ENCODE measurements at regions not wholly inside any gene's neighbourhood (a gene's known extent, or its start where the extent isn't known, plus 50 kb on each side); places are given as distances from the start of the nearest gene placed in this dataset.
"Not testable (repeated sequence)": the region's sequence is repeated elsewhere in the genome, so short reads cannot be mapped to it uniquely, and the experiment has no call there.

DNA sequence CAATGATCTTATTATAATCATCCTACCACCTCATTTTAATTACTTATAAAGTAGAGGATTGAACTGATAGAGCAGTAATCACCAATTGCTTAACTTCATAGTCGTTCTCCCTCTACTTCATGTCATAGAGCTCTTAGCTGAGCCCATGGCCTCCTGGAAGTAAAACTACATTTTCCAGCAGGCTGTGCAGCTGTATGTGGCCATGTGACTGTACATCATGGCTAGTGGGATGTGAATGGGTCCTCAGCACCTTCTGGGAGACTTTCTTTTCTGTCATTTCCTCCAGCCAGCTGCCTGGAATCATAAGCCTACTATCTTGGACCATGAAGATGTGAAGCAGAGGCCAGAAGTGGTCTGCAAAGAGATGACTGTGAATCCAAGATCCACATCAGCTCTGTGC lies 128.7 kb upstream of the SKOR2 start:
- Histone ChIP-seq H3F3A (ENCODE audit: control insufficient read depth, insufficient read depth) (no peaks in the 10 kb centered on the region), H4K20me1 (ENCODE audit: control insufficient read depth, insufficient read depth, low read depth, low read length) (no peaks in the 10 kb centered on the region), H3K27me3 (ENCODE audit: control insufficient read depth, low read length) (no peaks in the 10 kb centered on the region), H3K9me2 (replicated peaks; ENCODE audit: control insufficient read depth, low read length) (no peaks in the 10 kb centered on the region), H3K4me1 (ENCODE audit: control insufficient read depth, low read length) (no peaks in the 10 kb centered on the region), H3K36me3 (ENCODE audit: control insufficient read depth, low read length) (no peaks in the 10 kb centered on the region), H3K79me2 (ENCODE audit: control insufficient read depth, low read length) (no peaks in the 10 kb centered on the region), H3K4me2 (ENCODE audit: low read length) (no peak overlapping the region), H3K9me3 (ENCODE audit: control insufficient read depth, insufficient read depth, low read length) (no peaks in the 10 kb centered on the region), H3K4me3 (ENCODE audit: low read length) (no peak overlapping the region), H3K27ac (ENCODE audit: low read depth, low read length) (no peak overlapping the region)
- TF ChIP-seq, protein P1, sequence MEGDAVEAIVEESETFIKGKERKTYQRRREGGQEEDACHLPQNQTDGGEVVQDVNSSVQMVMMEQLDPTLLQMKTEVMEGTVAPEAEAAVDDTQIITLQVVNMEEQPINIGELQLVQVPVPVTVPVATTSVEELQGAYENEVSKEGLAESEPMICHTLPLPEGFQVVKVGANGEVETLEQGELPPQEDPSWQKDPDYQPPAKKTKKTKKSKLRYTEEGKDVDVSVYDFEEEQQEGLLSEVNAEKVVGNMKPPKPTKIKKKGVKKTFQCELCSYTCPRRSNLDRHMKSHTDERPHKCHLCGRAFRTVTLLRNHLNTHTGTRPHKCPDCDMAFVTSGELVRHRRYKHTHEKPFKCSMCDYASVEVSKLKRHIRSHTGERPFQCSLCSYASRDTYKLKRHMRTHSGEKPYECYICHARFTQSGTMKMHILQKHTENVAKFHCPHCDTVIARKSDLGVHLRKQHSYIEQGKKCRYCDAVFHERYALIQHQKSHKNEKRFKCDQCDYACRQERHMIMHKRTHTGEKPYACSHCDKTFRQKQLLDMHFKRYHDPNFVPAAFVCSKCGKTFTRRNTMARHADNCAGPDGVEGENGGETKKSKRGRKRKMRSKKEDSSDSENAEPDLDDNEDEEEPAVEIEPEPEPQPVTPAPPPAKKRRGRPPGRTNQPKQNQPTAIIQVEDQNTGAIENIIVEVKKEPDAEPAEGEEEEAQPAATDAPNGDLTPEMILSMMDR (IDR thresholded peaks at IDR 0.05; ENCODE audit: low read depth, low read length, poor library complexity, severe bottlenecking), result no peak
- TF ChIP-seq EZH2phosphoT487 (IDR thresholded peaks at IDR 0.05; ENCODE audit: borderline replicate concordance, low read length), result no peak

DNA sequence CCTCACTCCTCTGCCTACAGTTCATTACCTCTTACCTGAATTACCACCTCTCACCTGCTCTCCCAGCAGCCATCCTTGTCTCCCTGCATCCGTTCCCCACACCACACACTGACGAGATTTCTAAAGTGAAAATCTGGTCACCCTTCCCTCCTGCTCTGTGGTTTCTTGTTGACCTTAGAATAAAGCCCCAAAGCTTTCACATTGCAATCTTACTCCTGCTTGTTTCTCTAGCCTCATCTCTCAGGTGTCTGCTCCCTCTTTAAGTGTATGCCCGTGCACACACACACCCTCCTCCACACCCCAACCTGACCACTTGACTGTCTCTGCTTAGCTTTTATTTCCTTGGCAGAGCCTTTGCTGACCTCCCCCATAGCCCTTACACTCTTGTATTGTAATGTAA lies 122.0 kb upstream of the SKOR2 start:
- H3K27me3 ChIP-seq (ENCODE audit: control insufficient read depth, low read length), result no peaks in the 10 kb centered on the region
- no peaks in the 10 kb centered on the region for H3K4me1 ChIP-seq (ENCODE audit: control insufficient read depth, low read length)
- no peaks in the 10 kb centered on the region for H3F3A ChIP-seq (ENCODE audit: control insufficient read depth, insufficient read depth)
- no peak overlapping the region for H3K27ac ChIP-seq (ENCODE audit: low read depth, low read length)
- no peaks in the 10 kb centered on the region for H3K36me3 ChIP-seq (ENCODE audit: control insufficient read depth, low read length)
- H4K20me1 ChIP-seq (ENCODE audit: control insufficient read depth, insufficient read depth, low read depth, low read length), result no peaks in the 10 kb centered on the region
- H3K79me2 ChIP-seq (ENCODE audit: control insufficient read depth, low read length), result no peaks in the 10 kb centered on the region
- H3K4me3 ChIP-seq (ENCODE audit: low read length), result no peak overlapping the region
- H3K4me2 ChIP-seq (ENCODE audit: low read length), result no peak overlapping the region
- H3K9me3 ChIP-seq (ENCODE audit: control insufficient read depth, insufficient read depth, low read length), result no peaks in the 10 kb centered on the region
- TF ChIP-seq, protein P1 (IDR thresholded peaks at IDR 0.05; ENCODE audit: low read depth, low read length, poor library complexity, severe bottlenecking), result no peak
- no peak for TF ChIP-seq EZH2phosphoT487 (IDR thresholded peaks at IDR 0.05; ENCODE audit: borderline replicate concordance, low read length)
- no peaks in the 10 kb centered on the region for H3K9me2 ChIP-seq (replicated peaks; ENCODE audit: control insufficient read depth, low read length)

DNA sequence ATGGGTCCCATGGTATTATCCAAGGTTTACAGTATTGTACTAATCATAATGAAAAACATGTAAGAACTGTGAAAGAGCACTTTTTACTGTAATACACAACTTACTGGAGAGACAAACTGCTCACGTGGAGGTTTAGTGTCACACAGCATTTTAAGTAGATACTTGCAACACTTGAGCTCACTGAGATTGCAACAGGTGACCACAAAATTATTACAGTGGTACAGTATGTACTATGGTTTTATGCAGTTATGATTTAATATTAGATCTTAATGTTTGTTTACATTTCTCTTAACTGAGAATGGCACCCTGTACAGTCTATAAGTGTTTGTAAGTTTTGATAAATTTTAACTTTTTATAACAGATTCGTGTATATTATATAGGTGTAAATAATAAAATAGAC lies 118.6 kb upstream of the SKOR2 start:
- H3K9me2 ChIP-seq (replicated peaks; ENCODE audit: control insufficient read depth, low read length), result no peaks in the 10 kb centered on the region
- no peaks in the 10 kb centered on the region for H3K4me1 ChIP-seq (ENCODE audit: control insufficient read depth, low read length)
- no peak overlapping the region for H3K4me2 ChIP-seq (ENCODE audit: low read length)
- H3K9me3 ChIP-seq (ENCODE audit: control insufficient read depth, insufficient read depth, low read length), result no peaks in the 10 kb centered on the region
- H3K27me3 ChIP-seq (ENCODE audit: control insufficient read depth, low read length), result no peaks in the 10 kb centered on the region
- H3F3A ChIP-seq (ENCODE audit: control insufficient read depth, insufficient read depth), result no peaks in the 10 kb centered on the region
- no peak overlapping the region for H3K4me3 ChIP-seq (ENCODE audit: low read length)
- no peaks in the 10 kb centered on the region for H3K36me3 ChIP-seq (ENCODE audit: control insufficient read depth, low read length)
- no peaks in the 10 kb centered on the region for H4K20me1 ChIP-seq (ENCODE audit: control insufficient read depth, insufficient read depth, low read depth, low read length)
- no peak overlapping the region for H3K27ac ChIP-seq (ENCODE audit: low read depth, low read length)
- H3K79me2 ChIP-seq (ENCODE audit: control insufficient read depth, low read length), result no peaks in the 10 kb centered on the region
- TF ChIP-seq EZH2phosphoT487 (IDR thresholded peaks at IDR 0.05; ENCODE audit: borderline replicate concordance, low read length), result no peak
- TF ChIP-seq, protein P1 (IDR thresholded peaks at IDR 0.05; ENCODE audit: low read depth, low read length, poor library complexity, severe bottlenecking), result no peak

DNA sequence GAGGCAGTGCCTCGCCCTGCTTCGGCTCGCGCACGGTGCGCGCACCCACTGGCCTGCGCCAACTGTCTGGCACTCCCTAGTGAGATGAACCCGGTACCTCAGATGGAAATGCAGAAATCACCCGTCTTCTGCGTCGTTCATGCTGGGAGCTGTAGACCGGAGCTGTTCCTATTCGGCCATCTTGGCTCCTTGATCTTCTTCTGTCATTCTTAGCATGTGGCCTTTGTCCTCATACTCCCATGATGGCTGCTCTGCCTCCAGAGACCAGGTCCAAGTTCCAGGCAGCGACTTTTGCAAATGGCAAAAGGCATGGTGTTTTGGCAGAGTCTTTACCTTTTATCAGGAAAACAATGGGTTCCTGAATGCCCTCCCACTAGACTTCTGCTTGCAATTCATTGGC lies 102.6 kb upstream of the SKOR2 start:
- not testable (repeated sequence) for H3K9me3 ChIP-seq (ENCODE audit: control insufficient read depth, insufficient read depth, low read length); H3K4me1 ChIP-seq (ENCODE audit: control insufficient read depth, low read length); H3K9me2 ChIP-seq (replicated peaks; ENCODE audit: control insufficient read depth, low read length); H3K79me2 ChIP-seq (ENCODE audit: control insufficient read depth, low read length); H3K36me3 ChIP-seq (ENCODE audit: control insufficient read depth, low read length); H4K20me1 ChIP-seq (ENCODE audit: control insufficient read depth, insufficient read depth, low read depth, low read length); H3K27ac ChIP-seq (ENCODE audit: low read depth, low read length); H3F3A ChIP-seq (ENCODE audit: control insufficient read depth, insufficient read depth); H3K27me3 ChIP-seq (ENCODE audit: control insufficient read depth, low read length); H3K4me3 ChIP-seq (ENCODE audit: low read length); H3K4me2 ChIP-seq (ENCODE audit: low read length)

Measured in DOHH2 (cell line).